GM18907 (cell line): ENCODE measurements at regions not wholly inside any gene's neighbourhood (a gene's known extent, or its start where the extent isn't known, plus 50 kb on each side); places are given as distances from the start of the nearest gene placed in this dataset.
"Not testable (repeated sequence)": the region's sequence is repeated elsewhere in the genome, so short reads cannot be mapped to it uniquely, and the experiment has no call there.

Experiments
- ATAC-seq: cut with Tn5 transposase; IDR thresholded peaks from one replicate; pipeline ENCODE4 v1.9.1; 2021; ENCODE audit warnings: mild to moderate bottlenecking, moderate library complexity; ENCODE audit not compliant: unreplicated experiment

DNA sequence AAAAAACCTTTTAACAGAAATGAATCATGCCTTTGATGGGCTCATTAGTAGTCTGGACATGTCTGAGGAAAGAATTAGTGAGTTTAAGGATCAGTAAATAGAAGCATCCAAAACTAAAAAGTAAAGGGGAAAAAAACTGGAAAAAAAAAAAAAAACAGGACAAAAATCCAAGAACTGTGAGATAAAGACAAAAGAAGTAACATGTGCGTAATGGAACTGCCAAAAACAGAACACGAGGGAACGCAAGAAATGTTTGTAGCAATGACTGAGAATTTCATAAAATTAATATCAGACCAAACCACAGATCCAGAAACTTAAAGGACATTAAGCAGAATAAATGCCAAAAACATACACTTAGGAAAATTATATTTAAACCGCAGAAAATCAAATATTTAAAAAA is 77.4 kb downstream of the MS4A13 start:
- no peak for ATAC-seq

DNA sequence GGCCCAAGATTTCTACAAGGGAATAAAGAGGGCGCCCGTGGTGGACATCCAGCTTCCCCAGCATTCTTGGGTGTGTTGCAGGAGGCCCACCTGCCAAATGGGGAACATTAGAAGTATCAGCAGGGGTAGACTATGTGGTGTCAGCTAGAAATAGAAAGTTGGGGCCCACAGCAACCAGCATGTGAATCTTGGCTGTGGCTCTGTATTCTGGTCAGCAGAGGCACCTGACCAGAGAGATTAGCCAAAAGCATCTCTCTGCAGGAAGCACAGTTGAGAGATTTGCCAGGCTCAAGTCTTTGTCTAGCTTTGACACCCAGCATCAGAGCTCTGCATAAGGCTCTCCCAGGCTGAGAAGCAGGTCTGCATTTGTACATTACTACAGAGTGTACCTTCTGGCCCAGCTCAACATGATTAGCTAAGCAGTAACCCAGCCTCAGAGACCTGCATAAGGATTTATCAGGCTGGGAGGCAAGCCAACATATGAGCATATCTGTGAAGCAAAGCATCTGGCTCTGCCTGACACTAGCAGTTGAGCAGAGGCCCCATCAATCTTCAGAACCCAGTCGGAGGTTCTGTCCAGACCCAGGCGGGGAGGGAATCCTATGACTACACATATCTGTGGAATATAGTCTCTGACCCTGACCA is 79.9 kb downstream of the MS4A13 start:
- ATAC-seq: no peak

DNA sequence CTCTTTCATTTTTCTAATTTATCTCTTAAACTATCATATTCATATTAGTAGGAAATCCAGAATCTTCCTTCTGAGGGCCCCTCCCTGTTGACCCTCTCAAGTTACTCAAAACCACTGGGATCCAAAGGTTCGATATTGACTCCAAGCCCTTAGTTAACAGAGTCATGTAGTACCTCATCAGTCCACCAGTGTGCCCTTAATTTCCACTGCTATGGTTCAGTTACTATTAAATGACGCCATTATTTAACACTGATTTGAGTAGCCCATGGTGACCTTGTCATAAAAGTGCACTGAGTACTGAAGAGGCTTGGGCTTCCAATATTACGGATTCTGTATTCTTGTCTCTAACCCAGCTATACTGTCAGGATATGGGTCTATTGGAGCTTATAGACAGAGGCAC is 91.9 kb upstream of the MS4A8 start:
- no peak for ATAC-seq

DNA sequence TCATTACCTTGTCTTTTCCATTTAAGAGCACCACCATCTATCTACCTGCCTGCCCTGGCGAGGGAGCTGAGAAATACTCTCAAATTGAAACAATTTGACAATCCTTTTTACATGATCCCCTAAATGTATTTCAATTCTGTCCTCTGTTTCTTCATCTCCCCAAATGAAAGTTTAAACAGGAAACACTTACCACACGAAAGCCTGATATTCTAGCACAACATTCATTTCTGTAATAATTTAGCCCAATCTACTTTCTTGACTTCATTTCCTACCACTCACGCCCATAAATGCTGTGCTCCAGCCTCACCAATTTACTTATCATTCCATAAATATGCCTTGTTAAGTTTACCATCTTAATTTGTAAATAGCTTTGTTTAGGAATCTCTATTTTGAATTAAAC is 89.8 kb upstream of the MS4A8 start:
- no peak for ATAC-seq

DNA sequence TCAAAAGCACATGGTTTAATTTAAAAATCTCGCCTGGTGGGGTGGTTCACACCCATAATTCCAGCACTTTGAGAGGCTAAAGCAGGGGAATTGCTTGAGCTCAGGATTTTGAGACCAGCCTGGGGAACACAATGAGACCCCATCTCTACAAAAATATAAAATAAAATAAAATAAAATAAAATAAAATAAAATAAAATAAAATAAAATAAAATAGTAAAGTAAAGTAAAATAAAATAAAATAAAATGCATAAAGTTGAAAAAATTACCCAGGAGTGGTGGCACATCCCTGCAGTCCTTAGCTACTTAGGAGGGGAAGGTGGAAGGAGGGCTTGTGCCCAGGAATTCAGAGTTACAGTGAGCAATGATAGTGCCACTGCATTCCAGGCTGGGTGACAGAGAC is 88.7 kb upstream of the MS4A8 start:
- no peak for ATAC-seq

DNA sequence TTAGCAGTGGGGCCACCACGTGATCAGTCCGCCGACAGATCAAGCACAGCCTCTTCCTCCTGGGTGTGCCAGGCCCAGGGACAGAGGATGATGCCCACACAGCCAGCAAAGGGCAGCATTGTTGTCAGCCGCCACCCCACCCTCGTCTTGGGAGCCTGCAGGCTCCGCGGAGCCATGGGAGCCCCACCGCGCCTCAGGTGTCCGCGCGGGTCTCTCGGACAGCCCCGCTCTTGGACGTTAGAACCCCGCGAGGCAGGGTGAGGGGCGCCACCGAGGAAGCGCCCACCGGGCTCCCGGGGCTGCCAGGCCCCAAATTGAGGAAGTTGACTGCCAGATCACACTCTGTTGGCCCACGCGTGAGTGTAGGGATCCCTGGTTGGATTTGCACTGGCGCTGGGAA is 83.9 kb upstream of the MS4A8 start:
- no peak for ATAC-seq

DNA sequence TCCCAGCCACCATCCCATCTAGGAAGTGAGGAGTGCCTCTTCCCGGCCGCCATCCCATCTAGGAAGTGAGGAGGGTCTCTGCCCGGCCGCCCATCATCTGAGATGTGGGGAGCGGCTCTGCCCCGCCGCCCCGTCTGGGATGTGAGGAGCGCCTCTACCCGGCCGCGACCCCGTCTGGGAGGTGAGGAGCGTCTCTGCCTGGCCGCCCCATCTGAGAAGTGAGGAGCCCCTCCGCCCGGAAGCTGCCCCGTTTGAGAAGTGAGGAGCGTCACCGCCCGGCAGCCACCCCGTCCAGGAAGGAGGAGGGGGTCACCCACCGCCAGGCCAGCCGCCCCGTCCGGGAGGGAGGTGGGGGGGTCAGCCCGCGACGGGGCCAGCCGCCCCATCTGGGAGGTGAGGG is 77.5 kb upstream of the MS4A8 start:
- not testable (repeated sequence) for ATAC-seq

DNA sequence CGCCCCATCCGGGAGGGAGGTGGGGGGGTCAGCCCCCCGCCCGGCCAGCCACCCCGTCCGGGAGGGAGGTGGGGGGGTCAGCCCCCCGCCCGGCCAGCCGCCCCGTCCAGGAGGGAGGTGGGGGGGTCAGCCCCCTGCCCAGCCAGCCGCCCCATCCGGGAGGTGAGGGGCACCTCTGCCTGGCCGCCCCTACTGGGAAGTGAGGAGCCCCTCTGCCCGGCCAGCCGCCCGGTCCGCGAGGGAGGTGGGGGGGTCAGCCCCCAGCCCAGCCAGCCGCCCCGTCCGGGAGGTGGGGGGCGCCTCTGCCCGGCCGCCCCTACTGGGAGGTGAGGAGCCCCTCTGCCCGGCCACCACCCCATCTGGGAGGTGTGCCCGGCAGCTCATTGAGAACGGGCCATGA is 76.6 kb upstream of the MS4A8 start:
- ATAC-seq: not testable (repeated sequence)

DNA sequence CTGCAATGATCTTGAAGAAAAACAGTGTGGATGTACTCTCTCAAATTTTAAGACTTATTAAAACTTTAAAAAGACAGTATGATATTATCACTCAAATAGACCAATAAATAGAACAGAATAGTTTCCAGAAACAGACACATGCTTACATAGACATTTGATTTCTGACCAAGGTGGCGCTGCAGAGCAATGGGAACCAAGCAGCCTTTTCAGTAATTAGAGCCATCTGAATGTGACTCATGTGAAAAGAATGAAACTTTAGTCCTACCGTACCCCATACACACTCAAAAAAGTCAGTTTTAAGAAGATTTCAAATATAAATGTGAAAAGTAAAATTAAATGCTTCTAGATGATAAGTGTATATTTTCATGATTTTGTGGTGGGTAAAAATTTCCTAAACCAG is 74.2 kb upstream of the MS4A8 start:
- ATAC-seq: no peak

DNA sequence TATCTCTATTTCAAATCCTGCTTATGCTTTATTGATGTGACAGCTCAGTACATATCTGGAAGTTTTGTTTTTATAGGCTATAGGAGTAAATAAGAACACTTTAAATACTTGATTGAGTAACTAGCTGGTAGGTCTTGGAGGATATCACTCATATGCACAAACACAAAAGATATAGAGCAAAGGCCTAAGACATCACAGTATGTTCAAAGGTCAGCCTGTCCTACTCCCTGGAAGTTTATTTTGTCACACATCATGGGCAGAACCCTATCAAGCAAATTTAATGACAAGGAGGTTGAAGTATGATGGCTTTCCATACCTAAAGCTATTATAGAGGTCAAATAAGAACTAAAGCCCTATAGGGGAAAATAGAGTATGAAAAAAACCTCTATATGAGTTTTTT is 70.0 kb upstream of the MS4A8 start:
- no peak for ATAC-seq

DNA sequence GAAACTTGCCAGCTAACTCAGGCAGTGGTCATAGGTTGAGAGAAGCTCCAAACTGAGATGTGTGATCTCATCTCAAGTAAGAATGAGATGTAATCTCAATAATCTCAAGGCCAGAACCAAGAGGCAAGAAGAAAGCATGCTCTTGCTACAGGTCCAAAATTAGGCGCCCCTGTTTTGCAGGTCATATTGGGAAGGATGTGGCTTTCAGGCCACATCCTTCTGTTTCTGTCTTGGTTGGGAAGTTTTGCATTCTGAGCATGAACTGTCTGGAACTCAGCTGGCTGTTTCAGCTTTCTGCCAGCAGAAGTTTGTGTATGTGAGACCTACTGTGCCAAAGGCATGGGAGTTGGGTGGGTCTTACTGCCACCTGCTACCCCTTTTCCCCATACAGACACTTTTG is 67.5 kb upstream of the MS4A8 start:
- ATAC-seq: no peak

DNA sequence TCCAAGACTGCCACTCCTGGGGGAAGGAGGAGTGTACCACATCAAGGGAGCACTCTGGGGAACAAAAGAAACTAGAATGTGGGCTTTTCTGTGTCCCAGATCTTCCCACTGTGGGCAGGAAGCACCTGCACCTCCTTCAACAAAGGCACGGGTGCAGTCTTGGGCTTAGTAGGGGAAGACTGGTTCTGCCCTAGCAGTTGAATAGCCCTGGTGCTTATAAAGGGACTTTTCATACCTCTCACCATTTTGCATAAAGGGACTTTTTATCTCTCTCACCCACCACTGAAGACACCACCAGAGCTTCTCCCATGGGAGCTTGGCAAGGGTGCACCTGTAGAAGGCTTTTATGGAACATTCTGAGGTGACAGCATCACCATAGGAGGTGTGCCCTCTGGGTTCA is 65.8 kb upstream of the MS4A8 start:
- ATAC-seq: peak; percentile 86

DNA sequence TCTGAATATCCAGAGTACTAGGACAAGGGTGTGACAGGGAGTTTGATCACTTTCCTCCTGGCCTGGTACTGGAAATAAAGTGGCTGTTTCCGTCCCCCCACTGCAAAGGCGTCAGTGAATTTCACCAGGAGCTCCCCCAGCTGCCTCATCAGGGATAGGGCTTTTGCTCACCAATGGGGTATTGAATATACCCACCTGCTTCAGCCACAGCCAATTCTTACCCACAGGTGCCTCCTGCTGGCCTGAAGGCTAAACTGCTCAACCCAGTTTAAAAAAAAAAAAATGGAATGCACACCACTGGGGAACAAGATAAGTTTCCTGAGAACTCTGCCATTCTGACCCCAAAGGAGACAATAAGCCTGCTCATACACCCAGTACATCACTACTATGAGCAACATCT is 65.3 kb upstream of the MS4A8 start:
- peak; percentile 48 for ATAC-seq

DNA sequence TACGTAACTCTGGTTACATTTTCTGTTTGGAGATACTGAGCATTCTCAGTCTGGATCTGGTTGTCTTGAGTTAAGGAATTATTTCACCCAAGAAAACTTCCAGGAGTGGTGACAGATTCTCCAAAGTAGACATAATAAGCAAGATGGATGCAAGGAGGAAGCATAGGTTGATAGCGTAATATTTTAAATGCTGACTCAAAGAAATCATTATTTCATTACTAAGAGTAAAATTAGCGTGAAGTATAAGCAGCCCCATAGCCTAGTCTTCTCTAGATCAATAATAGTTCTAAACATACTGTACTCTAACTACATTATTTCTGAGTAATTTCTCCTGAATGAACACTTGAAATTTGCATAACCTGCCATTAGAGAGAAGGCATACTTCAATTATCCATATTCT is 57.5 kb upstream of the MS4A8 start:
- ATAC-seq: no peak

DNA sequence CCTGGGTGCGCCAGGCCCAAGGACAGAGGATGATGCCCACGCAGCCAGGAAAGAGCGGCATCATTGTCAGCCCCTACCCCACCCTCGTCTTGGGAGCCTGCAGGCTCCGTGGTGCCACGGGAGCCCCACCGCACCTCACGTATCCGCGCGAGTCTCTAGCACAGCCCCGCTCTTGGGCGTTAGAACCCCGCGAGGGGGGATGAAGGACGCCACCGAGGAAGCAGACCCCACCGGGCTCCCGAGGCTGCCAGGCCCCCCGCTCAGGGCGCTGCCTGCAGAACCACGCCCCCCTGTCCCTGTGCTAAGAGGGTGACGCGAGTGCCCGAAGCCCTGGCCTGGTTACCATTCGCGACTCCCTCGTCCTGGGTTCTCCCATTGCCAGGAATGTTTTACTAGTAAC is 52.3 kb upstream of the MS4A8 start:
- ATAC-seq: no peak
